ENCODE measurements at regions not wholly inside any gene's neighbourhood (a gene's known extent, or its start where the extent isn't known, plus 50 kb on each side); places are given as distances from the start of the nearest gene placed in this dataset.

GRCh38 chr18:60639836-60640235, 267.3 kb upstream of the MC4R start:
- H3K9me3 ChIP-seq: no peaks in the 10 kb centered on the region
- WGBS, 2 donors: 27 to 33% methylated on average over 1 of the region's 1 CpG

GRCh38 chr18:60643009-60643408, 270.4 kb upstream of the MC4R start:
- Histone ChIP-seq H3K4me1 (no peaks in the 10 kb centered on the region), H3K9me3 (no peaks in the 10 kb centered on the region), H3K36me3 (replicated peaks in 1 of 2; ENCODE audit: insufficient read depth in 1 of 2, low read depth in 2 of 2) (no peaks in the 10 kb centered on the region), H3K4me3 (no peak overlapping the region), H3K27ac (no peak overlapping the region), H3K27me3 (no peaks in the 10 kb centered on the region)
- 53 to 60% methylated on average over 3 of the region's 3 CpGs for WGBS, 2 donors
- ATAC-seq (no peak), DNase-seq (no peak)
- TF ChIP-seq CTCF (IDR thresholded peaks at IDR 0.05): no peak
- TF ChIP-seq POLR2A (IDR thresholded peaks at IDR 0.05): no peak
- intact Hi-C loops (cut with DNase I): no loop called here

More at GRCh38 chr18:60639836-60640235, 267.3 kb upstream of the MC4R start:
- H3K36me3 ChIP-seq (replicated peaks in 1 of 2; ENCODE audit: insufficient read depth in 1 of 2, low read depth in 2 of 2): no peaks in the 10 kb centered on the region
- TF ChIP-seq CTCF (IDR thresholded peaks at IDR 0.05) (no peak), POLR2A (IDR thresholded peaks at IDR 0.05) (no peak)
- no peak for ATAC-seq
- intact Hi-C loops (cut with DNase I): no loop called here
- DNase-seq: no peak
- H3K4me3 ChIP-seq: no peak overlapping the region
- no peaks in the 10 kb centered on the region for H3K27me3 ChIP-seq
- no peaks in the 10 kb centered on the region for H3K4me1 ChIP-seq
- no peak overlapping the region for H3K27ac ChIP-seq

GRCh38 chr18:60646725-60647124, 274.1 kb upstream of the MC4R start:
- H3K9me3 ChIP-seq: no peaks in the 10 kb centered on the region
- H3K4me1 ChIP-seq: no peaks in the 10 kb centered on the region
- WGBS, 2 donors: 56 to 60% methylated on average over 5 of the region's 5 CpGs
- no peak overlapping the region for H3K27ac ChIP-seq
- no peaks in the 10 kb centered on the region for H3K27me3 ChIP-seq
- H3K4me3 ChIP-seq: no peak overlapping the region
- no peaks in the 10 kb centered on the region for H3K36me3 ChIP-seq (replicated peaks in 1 of 2; ENCODE audit: insufficient read depth in 1 of 2, low read depth in 2 of 2)
- intact Hi-C loops (cut with DNase I): no loop called here
- TF ChIP-seq POLR2A (IDR thresholded peaks at IDR 0.05) (no peak), CTCF (IDR thresholded peaks at IDR 0.05) (no peak)
- ATAC-seq (no peak), DNase-seq (no peak)

- H3K36me3 ChIP-seq (replicated peaks in 1 of 2; ENCODE audit: insufficient read depth in 1 of 2, low read depth in 2 of 2): no peaks in the 10 kb centered on the region
- WGBS, 2 donors: 25 to 33% methylated on average over 5 of the region's 5 CpGs
- no peak for ATAC-seq
- H3K27me3 ChIP-seq: no peaks in the 10 kb centered on the region
- H3K4me3 ChIP-seq: no peak overlapping the region
- TF ChIP-seq POLR2A (IDR thresholded peaks at IDR 0.05) (no peak), CTCF (IDR thresholded peaks at IDR 0.05) (no peak)
- H3K27ac ChIP-seq: no peak overlapping the region
- intact Hi-C loops (cut with DNase I): no loop called here
- H3K9me3 ChIP-seq: no peaks in the 10 kb centered on the region
- H3K4me1 ChIP-seq: no peaks in the 10 kb centered on the region
- no peak for DNase-seq
Observed at GRCh38 chr18:60649107-60649506, 276.5 kb upstream of the MC4R start.

- 11 to 18% methylated on average over 3 of the region's 3 CpGs for WGBS, 2 donors
Observed at GRCh38 chr18:60649842-60650536, 277.4 kb upstream of the MC4R start.

More at GRCh38 chr18:60649842-60650536, 277.4 kb upstream of the MC4R start:
- Histone ChIP-seq H3K9me3 (no peaks in the 10 kb centered on the region), H3K4me3 (no peak overlapping the region), H3K36me3 (replicated peaks in 1 of 2; ENCODE audit: insufficient read depth in 1 of 2, low read depth in 2 of 2) (no peaks in the 10 kb centered on the region), H3K27me3 (no peaks in the 10 kb centered on the region), H3K27ac (no peak overlapping the region), H3K4me1 (no peaks in the 10 kb centered on the region)
- no peak for ATAC-seq
- intact Hi-C loops (cut with DNase I): no loop called here
- TF ChIP-seq POLR2A (IDR thresholded peaks at IDR 0.05): no peak
- no peak for TF ChIP-seq CTCF (IDR thresholded peaks at IDR 0.05)
- no peak for DNase-seq

Measured in body of pancreas (tissue), 4 donors.